Smooth muscle cell (in vitro differentiated cells): ENCODE measurements at regions not wholly inside any gene's neighbourhood (a gene's known extent, or its start where the extent isn't known, plus 50 kb on each side); places are given as distances from the start of the nearest gene placed in this dataset.

Source experiments
- DNase-seq: peaks from one replicate; lab custom pipeline; 2025; ENCODE audit not compliant: unreplicated experiment; lab: John Stamatoyannopoulos, UW
- H2AFZ ChIP-seq: fragments of 200-600 bp; sonication (generic); 2 replicates; pipeline ENCODE4 v1.6.0; 2016; ENCODE audit warnings: antibody characterized with exemption, low read depth, mild to moderate bottlenecking
- H3F3A ChIP-seq: fragments of 200-600 bp; sonication (generic); 2 replicates; pipeline ENCODE4 v1.6.0; 2017; ENCODE audit warnings: antibody characterized with exemption, low read depth
- H3K27ac ChIP-seq: fragments of 200-600 bp; sonication (generic); 2 replicates; pipeline ENCODE4 v1.5.1; 2016; ENCODE audit warnings: low read depth, mild to moderate bottlenecking
- H3K27me3 ChIP-seq: fragments of 200-600 bp; sonication (generic); 2 replicates; pipeline ENCODE4 v1.6.1; 2016; ENCODE audit warnings: low read depth, mild to moderate bottlenecking
- H3K36me3 ChIP-seq: fragments of 200-600 bp; sonication (generic); 2 replicates; pipeline ENCODE4 v1.5.1; 2016; ENCODE audit warnings: low read depth
- H3K4me1 ChIP-seq: fragments of 200-600 bp; sonication (generic); 2 replicates; pipeline ENCODE4 v1.5.1; 2016; ENCODE audit warnings: low read depth
- H3K4me2 ChIP-seq: fragments of 200-600 bp; sonication (generic); 2 replicates; pipeline ENCODE4 v1.6.0; 2016; ENCODE audit warnings: mild to moderate bottlenecking
- H3K4me3 ChIP-seq: fragments of 200-600 bp; sonication (generic); 2 replicates; pipeline ENCODE4 v1.5.1; 2016; ENCODE audit warnings: mild to moderate bottlenecking
- H3K79me2 ChIP-seq: fragments of 200-600 bp; sonication (generic); 2 replicates; pipeline ENCODE4 v1.6.0; 2016; ENCODE audit warnings: low read depth, mild to moderate bottlenecking
- H3K9ac ChIP-seq: fragments of 200-600 bp; sonication (generic); 2 replicates; pipeline ENCODE4 v1.6.0; 2016; ENCODE audit warnings: low read depth
- H3K9me3 ChIP-seq: fragments of 200-600 bp; sonication (generic); replicated peaks from 2 replicates; pipeline ENCODE4 v1.5.1; 2016; ENCODE audit warnings: low read depth
- H4K20me1 ChIP-seq: fragments of 200-600 bp; sonication (generic); 2 replicates; pipeline ENCODE4 v1.6.0; 2016; ENCODE audit warnings: low read depth
- WGBS: methylation state at CpG from one replicate; pipeline ENCODE4 v1.1.7; 2016; ENCODE audit warnings: low lambda C conversion rate; 5-methylcytosine and 5-hydroxymethylcytosine counted together
- TF ChIP-seq, protein P1 (sequence below): fragments of 200-600 bp; sonication (generic); IDR thresholded peaks from 2 replicates; pipeline ENCODE4 v1.5.1; 2017; ENCODE audit warnings: borderline replicate concordance, mild to moderate bottlenecking, antibody characterized with exemption; ENCODE audit not compliant: insufficient read depth, poor library complexity, severe bottlenecking

DNA sequence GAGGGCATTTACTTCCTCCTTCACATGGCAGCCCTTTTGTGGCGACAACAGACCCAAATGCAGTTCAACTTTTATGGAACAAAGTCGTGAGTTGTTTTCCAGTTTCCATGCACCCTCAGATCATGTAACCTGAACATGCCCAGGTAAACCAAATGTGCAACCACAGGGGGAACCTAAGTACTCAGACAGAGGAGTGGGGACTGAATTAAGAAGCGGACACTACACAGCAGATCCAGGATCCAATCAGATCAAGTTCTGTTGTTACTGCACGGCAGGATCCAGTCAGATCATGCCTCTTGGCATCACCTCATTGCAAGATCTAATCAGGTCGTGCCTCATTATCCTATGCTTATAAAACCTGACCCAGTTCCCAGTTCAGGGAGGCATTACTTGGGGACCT lies 115.7 kb downstream of the MATN1 start:
- TF ChIP-seq, protein P1, sequence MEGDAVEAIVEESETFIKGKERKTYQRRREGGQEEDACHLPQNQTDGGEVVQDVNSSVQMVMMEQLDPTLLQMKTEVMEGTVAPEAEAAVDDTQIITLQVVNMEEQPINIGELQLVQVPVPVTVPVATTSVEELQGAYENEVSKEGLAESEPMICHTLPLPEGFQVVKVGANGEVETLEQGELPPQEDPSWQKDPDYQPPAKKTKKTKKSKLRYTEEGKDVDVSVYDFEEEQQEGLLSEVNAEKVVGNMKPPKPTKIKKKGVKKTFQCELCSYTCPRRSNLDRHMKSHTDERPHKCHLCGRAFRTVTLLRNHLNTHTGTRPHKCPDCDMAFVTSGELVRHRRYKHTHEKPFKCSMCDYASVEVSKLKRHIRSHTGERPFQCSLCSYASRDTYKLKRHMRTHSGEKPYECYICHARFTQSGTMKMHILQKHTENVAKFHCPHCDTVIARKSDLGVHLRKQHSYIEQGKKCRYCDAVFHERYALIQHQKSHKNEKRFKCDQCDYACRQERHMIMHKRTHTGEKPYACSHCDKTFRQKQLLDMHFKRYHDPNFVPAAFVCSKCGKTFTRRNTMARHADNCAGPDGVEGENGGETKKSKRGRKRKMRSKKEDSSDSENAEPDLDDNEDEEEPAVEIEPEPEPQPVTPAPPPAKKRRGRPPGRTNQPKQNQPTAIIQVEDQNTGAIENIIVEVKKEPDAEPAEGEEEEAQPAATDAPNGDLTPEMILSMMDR, result no peak
- H3K36me3 ChIP-seq, result no peaks in the 10 kb centered on the region
- no peak overlapping the region for H3K9ac ChIP-seq
- peaks cover 3% of the 10 kb centered on the region for H3K27me3 ChIP-seq
- no peaks in the 10 kb centered on the region for H3F3A ChIP-seq
- no peak overlapping the region for H2AFZ ChIP-seq
- 84% methylated on average over 5 of the region's 5 CpGs for WGBS
- no peaks in the 10 kb centered on the region for H4K20me1 ChIP-seq
- H3K4me2 ChIP-seq, result no peak overlapping the region
- no peak overlapping the region for H3K4me3 ChIP-seq
- H3K4me1 ChIP-seq, result no peaks in the 10 kb centered on the region
- H3K79me2 ChIP-seq, result no peaks in the 10 kb centered on the region
- DNase-seq, result no peak
- H3K27ac ChIP-seq, result no peak overlapping the region
- no peaks in the 10 kb centered on the region for H3K9me3 ChIP-seq

DNA sequence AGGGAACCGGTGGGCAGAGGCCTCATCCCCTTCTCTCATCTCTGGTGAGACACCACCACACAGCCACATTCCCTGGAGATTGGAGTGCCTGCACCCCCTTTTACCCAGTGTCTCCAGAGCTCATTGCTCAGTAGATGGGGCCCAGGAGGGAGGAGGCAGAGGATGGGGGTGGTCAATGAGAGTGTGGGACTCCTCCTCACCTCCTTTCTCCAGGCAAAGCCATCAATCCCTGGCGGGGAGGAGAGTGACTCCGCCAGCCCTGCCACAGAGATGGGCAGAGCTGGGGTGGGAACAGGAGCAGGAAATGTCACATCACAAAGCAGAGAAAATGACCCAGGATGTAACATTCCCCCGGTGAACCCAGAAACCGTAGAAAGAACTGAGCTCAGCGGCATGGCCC lies 117.2 kb downstream of the MATN1 start:
- H3K36me3 ChIP-seq, result no peaks in the 10 kb centered on the region
- H3K4me3 ChIP-seq, result no peak overlapping the region
- H3K27ac ChIP-seq, result no peak overlapping the region
- H3K79me2 ChIP-seq, result no peaks in the 10 kb centered on the region
- H3K9ac ChIP-seq, result no peak overlapping the region
- H4K20me1 ChIP-seq, result no peaks in the 10 kb centered on the region
- no peak for DNase-seq
- TF ChIP-seq, protein P1, result no peak
- no peak overlapping the region for H3K4me2 ChIP-seq
- H3K4me1 ChIP-seq, result no peaks in the 10 kb centered on the region
- peaks cover 3% of the 10 kb centered on the region for H3K27me3 ChIP-seq
- H2AFZ ChIP-seq, result no peak overlapping the region
- no peaks in the 10 kb centered on the region for H3F3A ChIP-seq
- WGBS, result 74% methylated on average over 6 of the region's 6 CpGs
- H3K9me3 ChIP-seq, result no peaks in the 10 kb centered on the region

GRCh38 chr1:30605441-30605920 lies 117.9 kb downstream of the MATN1 start:
- no peaks in the 10 kb centered on the region for H3F3A ChIP-seq
- H3K79me2 ChIP-seq, result no peaks in the 10 kb centered on the region
- H3K27ac ChIP-seq, result no peak overlapping the region
- WGBS, result 78% methylated on average over 8 of the region's 8 CpGs
- TF ChIP-seq, protein P1, result no peak
- no peak overlapping the region for H3K9ac ChIP-seq
- no peak for DNase-seq
- H3K4me1 ChIP-seq, result no peaks in the 10 kb centered on the region
- H3K9me3 ChIP-seq, result no peaks in the 10 kb centered on the region
- H3K27me3 ChIP-seq, result peaks cover 3% of the 10 kb centered on the region
- H3K36me3 ChIP-seq, result no peaks in the 10 kb centered on the region
- no peak overlapping the region for H3K4me2 ChIP-seq
- H3K4me3 ChIP-seq, result no peak overlapping the region
- H2AFZ ChIP-seq, result no peak overlapping the region
- no peaks in the 10 kb centered on the region for H4K20me1 ChIP-seq

- WGBS, result 89% methylated on average over 6 of the region's 6 CpGs
- TF ChIP-seq, protein P1, result no peak
- DNase-seq, result no peak
- no peaks in the 10 kb centered on the region for H3K9me3 ChIP-seq
- H3K4me1 ChIP-seq, result no peaks in the 10 kb centered on the region
- no peaks in the 10 kb centered on the region for H3K79me2 ChIP-seq
- no peak overlapping the region for H3K4me3 ChIP-seq
- H2AFZ ChIP-seq, result no peak overlapping the region
- no peak overlapping the region for H3K4me2 ChIP-seq
- no peaks in the 10 kb centered on the region for H3F3A ChIP-seq
- H3K36me3 ChIP-seq, result no peaks in the 10 kb centered on the region
- H3K27me3 ChIP-seq, result peaks cover 3% of the 10 kb centered on the region
- H3K27ac ChIP-seq, result no peak overlapping the region
- no peaks in the 10 kb centered on the region for H4K20me1 ChIP-seq
- H3K9ac ChIP-seq, result no peak overlapping the region
Measured at GRCh38 chr1:30604801-30605440, 118.5 kb downstream of the MATN1 start.
